ENCODE measurements at regions not wholly inside any gene's neighbourhood (a gene's known extent, or its start where the extent isn't known, plus 50 kb on each side); places are given as distances from the start of the nearest gene placed in this dataset.
A peak's percentile ranks its signal among the peaks of the same experiment; 100 is the strongest.

- H3K27me3 Mint-ChIP-seq (ENCODE audit: insufficient read depth, low read depth, poor library complexity): no peaks in the 10 kb centered on the region
- no peaks in the 10 kb centered on the region for H3K9me3 Mint-ChIP-seq
- Histone ChIP-seq H3K27me3 (ENCODE audit: insufficient read depth) (no peaks in the 10 kb centered on the region), H2AFZ (0 out of 2 replicates have a peak overlapping the region, but pooled peaks have one; percentile 69), H3K4me2 (no peak overlapping the region), H4K20me1 (replicated peaks; ENCODE audit: insufficient read depth) (no peaks in the 10 kb centered on the region), H3K9me2 (ENCODE audit: insufficient read depth) (no peaks in the 10 kb centered on the region), H3K4me1 (ENCODE audit: insufficient read depth) (no peaks in the 10 kb centered on the region), H3K79me2 (replicated peaks; ENCODE audit: insufficient read depth) (no peaks in the 10 kb centered on the region), H3K27ac (ENCODE audit: low read depth) (no peak overlapping the region), H3F3A (replicated peaks; ENCODE audit: low read depth) (no peaks in the 10 kb centered on the region), H3K4me3 (no peak overlapping the region), H3K36me3 (ENCODE audit: insufficient read depth) (no peaks in the 10 kb centered on the region)
- TF ChIP-seq STAT1 (IDR thresholded peaks at IDR 0.05; ENCODE audit: unreplicated experiment) (no peak), NANOG (IDR thresholded peaks at IDR 0.05; ENCODE audit: borderline replicate concordance) (no peak), ZNF462 (CRISPR knock-in tag; IDR thresholded peaks at IDR 0.05) (no peak), CTCF (conservative IDR thresholded peaks at IDR 0.05; ENCODE audit: low read depth in 2 of 2) (no peak), EZH2phosphoT487 (IDR thresholded peaks at IDR 0.05; ENCODE audit: unreplicated experiment) (no peak), ETS1 (IDR thresholded peaks at IDR 0.05) (no peak), EZH2 (IDR thresholded peaks at IDR 0.05; ENCODE audit: low read depth, unreplicated experiment) (no peak), POLR2AphosphoS5 (IDR thresholded peaks at IDR 0.05; ENCODE audit: low read depth) (no peak), ZNF114 (CRISPR knock-in tag; IDR thresholded peaks at IDR 0.05) (no peak), ZNF331 (CRISPR knock-in tag; IDR thresholded peaks at IDR 0.05; ENCODE audit: low read depth) (no peak), JUNB (IDR thresholded peaks at IDR 0.05; ENCODE audit: unreplicated experiment) (no peak), CREB1 (CRISPR knock-in tag; IDR thresholded peaks at IDR 0.05; ENCODE audit: low read depth) (no peak), REST (IDR thresholded peaks at IDR 0.05; ENCODE audit: unreplicated experiment) (no peak)
- H3K4me3 Mint-ChIP-seq: no peak overlapping the region
- ATAC-seq (no peak), DNase-seq (ENCODE audit: low spot score) (no peak)
- H3K27ac Mint-ChIP-seq: no peak overlapping the region
- H3K36me3 Mint-ChIP-seq (ENCODE audit: low read depth): no peaks in the 10 kb centered on the region
- peaks cover 3% of the 10 kb centered on the region; the same call in 2 of the 3 replicates for H3K4me1 Mint-ChIP-seq
Measured at GRCh38 chr18:75801178-75801577, 373.7 kb upstream of the SMIM21 start.

Data from GM23338 (cell line).